ENCODE measurements at regions not wholly inside any gene's neighbourhood (a gene's known extent, or its start where the extent isn't known, plus 50 kb on each side); places are given as distances from the start of the nearest gene placed in this dataset.

DNA sequence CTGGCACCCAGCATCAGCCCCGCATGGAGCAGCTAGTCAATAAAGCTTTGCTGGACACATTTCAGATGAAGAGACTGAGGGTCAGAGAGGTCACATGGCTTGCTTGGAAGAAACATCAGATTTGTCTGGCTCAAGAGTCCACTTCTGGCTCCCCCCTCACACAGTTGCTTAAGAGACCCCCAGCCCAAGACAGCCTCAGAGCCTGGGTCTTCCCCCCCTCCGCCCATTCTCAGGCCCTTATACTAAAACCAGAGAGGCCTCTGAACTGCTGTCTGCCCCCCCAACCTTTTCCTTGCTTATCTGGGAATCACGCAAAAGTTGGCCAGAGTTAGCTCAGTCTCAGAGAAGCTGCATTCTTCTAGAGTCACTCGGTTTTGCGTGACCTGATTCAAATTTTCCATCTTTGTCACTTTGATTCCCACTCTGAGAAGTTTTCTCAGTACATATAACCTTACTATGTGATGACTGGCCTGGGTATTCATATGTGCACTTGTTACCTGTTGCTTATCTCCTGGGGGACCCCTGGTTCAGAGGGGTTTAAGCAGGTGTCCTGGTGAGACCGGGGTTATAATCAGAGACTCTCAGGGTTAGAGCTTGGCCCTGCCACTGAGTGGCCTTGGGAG is 145.4 kb upstream of the IER5L start:
- Histone ChIP-seq H3K36me3 (ENCODE audit: control insufficient read depth, insufficient read depth, low read length) (no peaks in the 10 kb centered on the region), H3K79me2 (ENCODE audit: control insufficient read depth, insufficient read depth, low read length) (no peaks in the 10 kb centered on the region), H3K27me3 (ENCODE audit: control insufficient read depth, insufficient read depth, low read length) (no peaks in the 10 kb centered on the region), H3K27ac (ENCODE audit: insufficient read depth, low read length) (no peak overlapping the region), H3K4me1 (ENCODE audit: control insufficient read depth, extremely low read depth, insufficient read depth, low read length) (peaks cover 9% of the 10 kb centered on the region), H2AFZ (ENCODE audit: low read length) (no peak overlapping the region), H3K9ac (ENCODE audit: insufficient read depth, low read length) (no peak overlapping the region), H3K4me3 (replicated peaks in 1 of 4; ENCODE audit: control extremely low read depth in 1 of 4, insufficient read depth in 1 of 4, low read depth in 3 of 4, low read length in 4 of 4) (no peak overlapping the region), H4K20me1 (ENCODE audit: control insufficient read depth, extremely low read depth, insufficient read depth, low read length) (no peaks in the 10 kb centered on the region), H3K4me2 (ENCODE audit: extremely low read depth, insufficient read depth, low read length) (no peak overlapping the region), H3K9me3 (ENCODE audit: control insufficient read depth, insufficient read depth, low read depth, low read length) (no peaks in the 10 kb centered on the region)
- DNase-seq (ENCODE audit: low read depth in 2 of 2), result peak in 1 of 2 donors; percentile 20
- no peak for TF ChIP-seq CTCF (conservative IDR thresholded peaks at IDR 0.05 in 1 of 2, IDR thresholded peaks at IDR 0.05 in 1 of 2; ENCODE audit: low read depth in 1 of 2, low read length in 2 of 2)
- TF ChIP-seq EZH2 (IDR thresholded peaks at IDR 0.05; ENCODE audit: low read length, missing control alignments), result no peak

GRCh38 chr9:129322641-129323375 is 144.7 kb upstream of the IER5L start:
- Histone ChIP-seq H3K9me3 (ENCODE audit: control insufficient read depth, insufficient read depth, low read depth, low read length) (no peaks in the 10 kb centered on the region), H3K79me2 (ENCODE audit: control insufficient read depth, insufficient read depth, low read length) (no peaks in the 10 kb centered on the region), H2AFZ (ENCODE audit: low read length) (no peak overlapping the region), H3K27ac (ENCODE audit: insufficient read depth, low read length) (no peak overlapping the region), H3K4me2 (ENCODE audit: extremely low read depth, insufficient read depth, low read length) (no peak overlapping the region), H3K27me3 (ENCODE audit: control insufficient read depth, insufficient read depth, low read length) (no peaks in the 10 kb centered on the region), H3K36me3 (ENCODE audit: control insufficient read depth, insufficient read depth, low read length) (no peaks in the 10 kb centered on the region), H4K20me1 (ENCODE audit: control insufficient read depth, extremely low read depth, insufficient read depth, low read length) (no peaks in the 10 kb centered on the region), H3K4me3 (replicated peaks in 1 of 4; ENCODE audit: control extremely low read depth in 1 of 4, insufficient read depth in 1 of 4, low read depth in 3 of 4, low read length in 4 of 4) (no peak overlapping the region), H3K4me1 (ENCODE audit: control insufficient read depth, extremely low read depth, insufficient read depth, low read length) (peaks cover 14% of the 10 kb centered on the region), H3K9ac (ENCODE audit: insufficient read depth, low read length) (no peak overlapping the region)
- no peak for DNase-seq (ENCODE audit: low read depth in 2 of 2)
- no peak for TF ChIP-seq EZH2 (IDR thresholded peaks at IDR 0.05; ENCODE audit: low read length, missing control alignments)
- TF ChIP-seq CTCF (conservative IDR thresholded peaks at IDR 0.05 in 1 of 2, IDR thresholded peaks at IDR 0.05 in 1 of 2; ENCODE audit: low read depth in 1 of 2, low read length in 2 of 2), result no peak

DNA sequence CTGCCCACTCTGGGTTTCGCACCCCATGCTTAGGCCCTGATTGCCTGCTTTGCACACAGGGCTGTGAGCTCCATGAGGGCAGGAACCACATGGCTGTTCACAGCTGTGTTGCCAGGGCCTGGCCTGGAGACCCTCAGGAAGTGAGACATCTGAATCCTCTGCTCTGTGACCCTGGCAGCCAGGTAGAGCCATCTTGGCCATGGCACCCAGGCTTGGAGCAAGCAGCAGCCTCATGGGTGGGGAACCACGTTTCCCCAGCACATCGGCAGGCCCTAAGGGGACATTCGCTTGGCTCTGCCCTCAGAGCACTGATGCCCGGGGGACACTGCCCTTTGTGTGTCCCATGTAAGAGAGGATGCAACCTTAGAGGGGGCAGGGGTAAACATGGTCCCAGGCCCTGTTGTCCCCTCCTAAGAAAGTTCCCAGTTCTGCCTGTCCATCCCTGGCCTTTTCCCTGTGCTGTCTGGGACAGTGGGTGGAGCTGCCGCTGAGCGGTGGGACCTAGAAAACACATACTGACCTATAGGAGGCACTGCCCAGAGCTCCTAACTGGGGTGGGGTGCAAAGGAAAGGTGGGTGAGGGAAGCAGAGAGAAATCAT is 144.1 kb upstream of the IER5L start:
- H3K9me3 ChIP-seq (ENCODE audit: control insufficient read depth, insufficient read depth, low read depth, low read length), result no peaks in the 10 kb centered on the region
- no peaks in the 10 kb centered on the region for H3K36me3 ChIP-seq (ENCODE audit: control insufficient read depth, insufficient read depth, low read length)
- H3K4me2 ChIP-seq (ENCODE audit: extremely low read depth, insufficient read depth, low read length), result no peak overlapping the region
- no peak for TF ChIP-seq EZH2 (IDR thresholded peaks at IDR 0.05; ENCODE audit: low read length, missing control alignments)
- TF ChIP-seq CTCF (conservative IDR thresholded peaks at IDR 0.05 in 1 of 2, IDR thresholded peaks at IDR 0.05 in 1 of 2; ENCODE audit: low read depth in 1 of 2, low read length in 2 of 2), result peak in 1 of 2 donors; percentile 7
- H3K4me1 ChIP-seq (ENCODE audit: control insufficient read depth, extremely low read depth, insufficient read depth, low read length), result peaks cover 17% of the 10 kb centered on the region
- peak overlapping the region in 1 of 4 experiments; percentile 56 for H3K4me3 ChIP-seq (replicated peaks in 1 of 4; ENCODE audit: control extremely low read depth in 1 of 4, insufficient read depth in 1 of 4, low read depth in 3 of 4, low read length in 4 of 4)
- H2AFZ ChIP-seq (ENCODE audit: low read length), result no peak overlapping the region
- H3K9ac ChIP-seq (ENCODE audit: insufficient read depth, low read length), result no peak overlapping the region
- no peak for DNase-seq (ENCODE audit: low read depth in 2 of 2)
- H3K79me2 ChIP-seq (ENCODE audit: control insufficient read depth, insufficient read depth, low read length), result no peaks in the 10 kb centered on the region
- no peaks in the 10 kb centered on the region for H3K27me3 ChIP-seq (ENCODE audit: control insufficient read depth, insufficient read depth, low read length)
- no peak overlapping the region for H3K27ac ChIP-seq (ENCODE audit: insufficient read depth, low read length)
- no peaks in the 10 kb centered on the region for H4K20me1 ChIP-seq (ENCODE audit: control insufficient read depth, extremely low read depth, insufficient read depth, low read length)

Measured in fibroblast of lung (primary cell).